RWPE1 (cell line): ENCODE measurements at regions not wholly inside any gene's neighbourhood (a gene's known extent, or its start where the extent isn't known, plus 50 kb on each side); places are given as distances from the start of the nearest gene placed in this dataset.
A peak's percentile ranks its signal among the peaks of the same experiment; 100 is the strongest.

Source experiments
- CTCF ChIA-PET: fragments of 350-600 bp; sonication (Branson Sonifier 250); formaldehyde crosslinking; extraction: SDS; loops from one replicate; lab custom pipeline; 2021; lab: Yijun Ruan, JAX
- POLR2A ChIA-PET: fragments of 400-600 bp; formaldehyde crosslinking; extraction: SDS; loops from one replicate; lab custom pipeline; 2020; ENCODE audit warnings: antibody characterized with exemption; ENCODE audit not compliant: low non-redundant PET; lab: Yijun Ruan, JAX
- DNase-seq: peaks from one replicate; pipeline ENCODE4 v3.0.0; 2012; ENCODE audit warnings: low spot score
- H3K27ac ChIP-seq: fragments of 450-650 bp; 2 replicates; pipeline ENCODE4 v1.5.1; 2017
- CTCF ChIP-seq: fragments of 450-650 bp; conservative IDR thresholded peaks from 2 replicates; pipeline ENCODE4 v1.5.1; 2017; ENCODE audit warnings: low read depth, mild to moderate bottlenecking

GRCh38 chr14:73800970-73801515 lies 50.6 kb upstream of the PTGR2 start:
- ChIA-PET CTCF (interaction anchor here (0.6 kb wide), 1 partner anchor 9 kb away, joined by 3 read pairs; no protein-coding TSS in a partner anchor), POLR2A (no interaction called here)
- peak overlapping the region; percentile 27; the same call in 1 of the 2 replicates for H3K27ac ChIP-seq
- DNase-seq = no peak
- TF ChIP-seq CTCF = no peak

GRCh38 chr14:73797543-73798265 lies 53.9 kb upstream of the PTGR2 start:
- no peak overlapping the region for H3K27ac ChIP-seq
- ChIA-PET CTCF (interaction anchor here (0.7 to 0.9 kb wide), 3 partner anchors 10 to 23 kb away, joined by 4 to 6 read pairs (median 4); no protein-coding TSS in a partner anchor), POLR2A (interaction anchor here (0.6 kb wide), 1 partner anchor 77 kb away, joined by 5 read pairs; no protein-coding TSS in a partner anchor)
- DNase-seq = no peak
- no peak for TF ChIP-seq CTCF

- no peak for TF ChIP-seq CTCF
- no peak overlapping the region for H3K27ac ChIP-seq
- CTCF ChIA-PET = interaction anchor here (0.9 kb wide), 2 partner anchors 9 to 13 kb away, joined by 4 to 6 read pairs; no protein-coding TSS in a partner anchor
- POLR2A ChIA-PET = interaction anchor here (0.6 to 0.7 kb wide), 2 partner anchors 77 to 94 kb away, joined by 5 to 6 read pairs; no protein-coding TSS in a partner anchor
- DNase-seq = no peak
Observed at GRCh38 chr14:73796893-73797542, 54.6 kb upstream of the PTGR2 start.

- ChIA-PET POLR2A (interaction anchor here (0.7 kb wide), 1 partner anchor 94 kb away, joined by 6 read pairs; no protein-coding TSS in a partner anchor), CTCF (interaction anchor here (0.5 to 2.2 kb wide), 4 partner anchors 8 to 207 kb away, joined by 4 to 8 read pairs (median 5); no protein-coding TSS in a partner anchor)
- no peak for TF ChIP-seq CTCF
- peak overlapping the region; percentile 67 for H3K27ac ChIP-seq
- no peak for DNase-seq
Observed at GRCh38 chr14:73796415-73796814, 55.2 kb upstream of the PTGR2 start.

- peak overlapping the region; percentile 67 for H3K27ac ChIP-seq
- CTCF ChIA-PET = interaction anchor here (0.5 to 2.2 kb wide), 2 partner anchors 10 to 207 kb away, joined by 4 to 8 read pairs; no protein-coding TSS in a partner anchor
- no peak for TF ChIP-seq CTCF
- peak; percentile 85 for DNase-seq
- POLR2A ChIA-PET = no interaction called here
Observed at GRCh38 chr14:73795974-73796373, 55.7 kb upstream of the PTGR2 start.

- no peak for TF ChIP-seq CTCF
- ChIA-PET CTCF (interaction anchor here (2.2 kb wide), 1 partner anchor 9 kb away, joined by 8 read pairs; no protein-coding TSS in a partner anchor), POLR2A (no interaction called here)
- peak overlapping the region; percentile 77 for H3K27ac ChIP-seq
- no peak for DNase-seq
Observed at GRCh38 chr14:73795466-73795865, 56.2 kb upstream of the PTGR2 start.
